Activated T-helper 1 cell treated with anti-CD3 and anti-CD28 coated beads, Interleukin-12 subunit alpha, Interleukin-12 subunit beta, Interleukin-2, Interleukin-4 antibody, amounts not matched to agents 30 ng/mL and 10 ng/mL and 1 ng/mL, durations not matched to agents 14 hours and 24 hours and 36 hours (primary cell): ENCODE measurements at regions not wholly inside any gene's neighbourhood (a gene's known extent, or its start where the extent isn't known, plus 50 kb on each side); places are given as distances from the start of the nearest gene placed in this dataset.

Experiments used
- DNase-seq: peaks from one replicate; pipeline ENCODE4 v3.0.0; 2021; ENCODE audit warnings: low spot score
- H3K27ac Mint-ChIP-seq: one replicate; pipeline ENCODE4 v1.8.0; 2021; ENCODE audit warnings: mild to moderate bottlenecking, mixed read lengths
- H3K27me3 Mint-ChIP-seq: one replicate; pipeline ENCODE4 v1.8.0; 2022; ENCODE audit warnings: mild to moderate bottlenecking, moderate library complexity, mixed read lengths; ENCODE audit not compliant: insufficient read depth
- H3K36me3 Mint-ChIP-seq: one replicate; pipeline ENCODE4 v1.8.0; 2021; ENCODE audit warnings: low read depth, mixed read lengths
- H3K4me1 Mint-ChIP-seq: one replicate; pipeline ENCODE4 v1.8.0; 2021; ENCODE audit warnings: low read depth, mixed read lengths
- H3K4me3 Mint-ChIP-seq: one replicate; pipeline ENCODE4 v1.8.0; 2021; ENCODE audit warnings: mild to moderate bottlenecking, moderate library complexity, mixed read lengths
- H3K9me3 Mint-ChIP-seq: one replicate; pipeline ENCODE4 v1.8.0; 2021; ENCODE audit warnings: mixed read lengths
- intact Hi-C: fragments of 100-400 bp; cut with micrococcal nuclease; formaldehyde crosslinking; loops from one replicate; pipeline ENCODE4 v1.15.1; 2024

GRCh38 chr2:19552270-19552669 lies 193.8 kb upstream of the OSR1 start:
- H3K9me3 Mint-ChIP-seq, result no peaks in the 10 kb centered on the region
- H3K4me3 Mint-ChIP-seq, result no peak overlapping the region
- H3K27ac Mint-ChIP-seq, result no peak overlapping the region
- intact Hi-C loops, result no loop called here
- peaks cover 2% of the 10 kb centered on the region for H3K27me3 Mint-ChIP-seq
- DNase-seq, result no peak
- no peaks in the 10 kb centered on the region for H3K4me1 Mint-ChIP-seq
- H3K36me3 Mint-ChIP-seq, result no peaks in the 10 kb centered on the region

DNA sequence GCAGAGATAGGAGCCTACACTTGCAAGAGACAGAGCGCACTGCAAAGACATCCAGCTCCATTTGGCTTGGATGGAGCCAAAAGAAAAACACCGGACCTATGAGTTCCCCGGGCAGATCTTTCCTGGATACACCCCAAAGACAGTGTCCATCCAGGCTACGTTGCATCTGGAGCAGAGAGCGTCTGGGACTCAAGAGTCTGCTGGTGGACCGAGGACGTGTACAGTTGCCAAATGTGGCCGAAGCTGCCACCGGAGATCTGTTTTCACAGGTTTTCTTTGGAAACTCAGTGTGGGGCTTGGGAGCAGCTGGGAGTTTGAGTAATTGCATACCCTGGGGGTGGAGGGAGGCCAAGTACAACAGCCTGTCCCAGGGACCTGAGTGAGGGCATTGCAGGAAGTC lies 192.3 kb upstream of the OSR1 start:
- Mint-ChIP-seq H3K27me3 (peaks cover 2% of the 10 kb centered on the region), H3K36me3 (no peaks in the 10 kb centered on the region), H3K4me3 (no peak overlapping the region), H3K27ac (no peak overlapping the region), H3K4me1 (no peaks in the 10 kb centered on the region), H3K9me3 (no peaks in the 10 kb centered on the region)
- intact Hi-C loops, result no loop called here
- no peak for DNase-seq

GRCh38 chr2:19549821-19550220 lies 191.4 kb upstream of the OSR1 start:
- Mint-ChIP-seq H3K27me3 (peaks cover 1% of the 10 kb centered on the region), H3K36me3 (no peaks in the 10 kb centered on the region), H3K4me1 (no peaks in the 10 kb centered on the region), H3K4me3 (no peak overlapping the region), H3K9me3 (no peaks in the 10 kb centered on the region), H3K27ac (no peak overlapping the region)
- no peak for DNase-seq
- intact Hi-C loops, result no loop called here

GRCh38 chr2:19548116-19548515 lies 189.7 kb upstream of the OSR1 start:
- Mint-ChIP-seq H3K9me3 (no peaks in the 10 kb centered on the region), H3K27me3 (no peaks in the 10 kb centered on the region), H3K4me1 (no peaks in the 10 kb centered on the region), H3K36me3 (no peaks in the 10 kb centered on the region), H3K27ac (no peak overlapping the region), H3K4me3 (no peak overlapping the region)
- DNase-seq, result no peak
- intact Hi-C loops, result no loop called here

GRCh38 chr2:19547321-19547720 lies 188.9 kb upstream of the OSR1 start:
- H3K36me3 Mint-ChIP-seq, result no peaks in the 10 kb centered on the region
- no peaks in the 10 kb centered on the region for H3K9me3 Mint-ChIP-seq
- H3K27me3 Mint-ChIP-seq, result no peaks in the 10 kb centered on the region
- no peak for DNase-seq
- intact Hi-C loops, result no loop called here
- no peaks in the 10 kb centered on the region for H3K4me1 Mint-ChIP-seq
- no peak overlapping the region for H3K27ac Mint-ChIP-seq
- no peak overlapping the region for H3K4me3 Mint-ChIP-seq

DNA sequence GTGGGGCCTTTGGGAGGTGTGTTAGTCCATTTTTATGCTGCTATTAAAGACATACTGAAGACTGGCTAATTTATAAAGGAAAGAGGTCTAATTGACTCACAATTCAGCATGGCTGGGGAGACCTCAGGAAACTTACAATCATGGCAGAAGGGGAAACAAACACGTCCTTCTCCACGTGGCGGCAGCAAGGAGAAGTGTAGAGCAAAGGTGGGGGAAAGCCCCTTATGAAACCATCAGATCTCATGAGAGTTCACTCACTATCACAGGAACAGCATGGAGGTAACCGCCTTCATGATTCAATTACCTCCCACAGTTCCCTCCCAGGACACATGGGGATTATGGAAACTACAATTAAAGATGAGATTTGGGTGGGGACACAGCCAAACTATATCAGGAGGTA lies 187.1 kb upstream of the OSR1 start:
- no peak for DNase-seq
- Mint-ChIP-seq H3K27ac (no peak overlapping the region), H3K9me3 (no peaks in the 10 kb centered on the region), H3K4me1 (no peaks in the 10 kb centered on the region), H3K27me3 (no peaks in the 10 kb centered on the region), H3K4me3 (no peak overlapping the region), H3K36me3 (no peaks in the 10 kb centered on the region)
- intact Hi-C loops, result no loop called here

DNA sequence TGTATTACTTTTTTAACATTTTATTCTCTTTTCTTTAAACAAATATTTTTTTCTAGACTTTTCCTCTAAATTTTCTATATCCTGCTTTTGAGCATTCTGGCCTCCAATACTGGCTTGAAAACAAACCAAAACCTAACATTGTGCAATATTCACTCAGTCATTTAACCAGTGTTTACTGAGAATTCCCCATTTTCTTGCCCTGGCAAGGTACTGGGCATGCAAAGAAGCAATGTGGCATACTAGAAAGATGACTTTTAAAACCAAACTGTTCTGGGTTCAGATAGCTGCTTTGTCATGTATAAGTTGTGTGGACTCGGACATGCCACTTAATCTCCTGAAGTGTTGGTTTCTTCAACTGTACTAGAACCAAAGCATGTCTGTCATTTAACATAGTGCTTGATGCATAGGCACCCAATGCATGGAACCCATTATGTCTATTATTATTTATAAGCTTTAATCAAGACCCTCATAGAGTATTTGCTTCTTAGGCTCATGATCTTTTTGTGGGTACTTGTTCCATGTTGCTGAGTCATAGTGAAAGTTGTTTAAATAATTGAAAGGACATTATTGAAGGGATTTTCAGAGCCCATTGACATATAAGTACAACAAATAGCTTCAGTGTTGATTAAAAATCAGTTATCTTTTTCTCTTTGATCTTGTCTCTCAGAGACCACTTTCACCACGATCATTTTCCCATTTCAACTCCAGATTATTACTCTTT lies 185.4 kb upstream of the OSR1 start:
- intact Hi-C loops, result no loop called here
- Mint-ChIP-seq H3K9me3 (no peaks in the 10 kb centered on the region), H3K27ac (no peak overlapping the region), H3K4me3 (no peak overlapping the region), H3K27me3 (no peaks in the 10 kb centered on the region), H3K4me1 (no peaks in the 10 kb centered on the region), H3K36me3 (no peaks in the 10 kb centered on the region)
- no peak for DNase-seq

DNA sequence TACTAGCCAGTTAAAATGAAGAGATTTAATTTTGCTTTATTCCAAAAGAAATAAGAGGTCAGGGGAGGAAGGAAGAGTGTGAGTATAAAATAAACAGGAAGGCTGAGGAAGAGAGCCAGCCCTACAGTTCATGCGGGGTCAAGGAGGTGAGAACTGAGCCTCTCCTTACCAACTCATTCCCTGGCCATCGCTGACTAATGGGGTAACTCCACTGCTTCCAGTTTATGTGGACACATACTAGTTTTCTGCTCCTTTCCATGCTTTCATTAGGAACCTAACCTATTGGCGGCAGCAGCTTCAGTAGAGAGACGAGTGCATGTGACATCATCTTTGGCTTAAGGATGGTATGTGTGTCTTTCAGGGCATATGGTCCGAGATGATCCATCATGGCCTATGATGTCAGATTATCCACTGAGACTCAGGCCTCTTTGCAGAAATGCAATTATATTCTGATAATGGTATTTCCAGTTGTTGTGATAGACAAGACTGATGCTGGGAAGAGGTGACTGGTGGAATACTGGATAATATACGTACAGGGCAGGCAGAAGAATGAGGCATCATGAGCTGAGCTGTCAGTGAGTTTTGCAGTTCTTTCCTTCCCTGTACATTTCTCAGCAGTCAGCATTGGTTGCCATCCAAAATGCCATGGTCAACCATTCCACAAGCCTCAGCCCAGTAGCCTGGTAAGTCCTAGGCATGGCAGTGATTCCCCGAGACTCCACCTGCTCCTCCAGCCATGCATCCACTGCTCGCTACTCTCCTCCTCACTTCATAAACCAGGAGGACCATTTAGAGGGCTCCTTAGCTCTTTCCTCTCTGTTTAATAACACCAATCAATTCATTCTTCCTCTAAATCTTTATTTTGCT lies 184.6 kb upstream of the OSR1 start:
- DNase-seq, result no peak
- no peaks in the 10 kb centered on the region for H3K36me3 Mint-ChIP-seq
- intact Hi-C loops, result no loop called here

DNA sequence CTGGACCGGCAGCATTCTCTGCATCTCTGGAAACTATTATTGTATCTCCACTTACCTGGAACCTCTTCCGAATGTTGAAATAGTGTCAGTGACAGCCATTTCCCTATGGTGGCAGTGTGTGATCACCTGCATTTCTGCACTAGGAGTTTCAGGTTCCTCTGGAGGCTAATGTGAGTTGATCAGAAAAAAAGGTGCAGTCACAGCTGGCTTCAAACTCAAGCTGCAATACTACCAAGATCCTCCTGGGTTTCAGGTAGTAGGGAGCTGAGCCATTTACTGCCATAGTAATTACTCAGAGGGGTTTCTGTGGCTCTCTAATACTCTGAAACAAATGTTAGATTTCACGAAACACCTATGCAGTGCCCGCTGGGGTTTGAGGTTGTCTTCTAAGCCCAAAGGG lies 183.5 kb upstream of the OSR1 start:
- no peak overlapping the region for H3K4me3 Mint-ChIP-seq
- H3K36me3 Mint-ChIP-seq, result no peaks in the 10 kb centered on the region
- H3K27me3 Mint-ChIP-seq, result no peaks in the 10 kb centered on the region
- intact Hi-C loops, result no loop called here
- H3K4me1 Mint-ChIP-seq, result no peaks in the 10 kb centered on the region
- DNase-seq, result no peak
- H3K27ac Mint-ChIP-seq, result no peak overlapping the region
- no peaks in the 10 kb centered on the region for H3K9me3 Mint-ChIP-seq

More for the DNA sequence above, 184.6 kb upstream of the OSR1 start:
- no peak overlapping the region for H3K4me3 Mint-ChIP-seq
- no peaks in the 10 kb centered on the region for H3K9me3 Mint-ChIP-seq
- H3K27ac Mint-ChIP-seq, result no peak overlapping the region
- H3K4me1 Mint-ChIP-seq, result no peaks in the 10 kb centered on the region
- H3K27me3 Mint-ChIP-seq, result no peaks in the 10 kb centered on the region

- H3K4me3 Mint-ChIP-seq, result no peak overlapping the region
- H3K27ac Mint-ChIP-seq, result no peak overlapping the region
Measured at GRCh38 chr2:19540739-19541525, 182.5 kb upstream of the OSR1 start.

GRCh38 chr2:19538411-19538963 lies 180.1 kb upstream of the OSR1 start:
- H3K36me3 Mint-ChIP-seq, result no peaks in the 10 kb centered on the region
- intact Hi-C loops, result no loop called here
- no peaks in the 10 kb centered on the region for H3K9me3 Mint-ChIP-seq
- H3K27ac Mint-ChIP-seq, result no peak overlapping the region
- H3K27me3 Mint-ChIP-seq, result peaks cover 4% of the 10 kb centered on the region
- H3K4me3 Mint-ChIP-seq, result no peak overlapping the region
- H3K4me1 Mint-ChIP-seq, result no peaks in the 10 kb centered on the region
- no peak for DNase-seq

More at GRCh38 chr2:19540739-19541525, 182.5 kb upstream of the OSR1 start:
- intact Hi-C loops, result no loop called here
- no peak for DNase-seq
- Mint-ChIP-seq H3K36me3 (no peaks in the 10 kb centered on the region), H3K4me1 (no peaks in the 10 kb centered on the region), H3K9me3 (no peaks in the 10 kb centered on the region), H3K27me3 (no peaks in the 10 kb centered on the region)

- H3K36me3 Mint-ChIP-seq, result no peaks in the 10 kb centered on the region
- peaks cover 4% of the 10 kb centered on the region for H3K27me3 Mint-ChIP-seq
- intact Hi-C loops, result no loop called here
- H3K4me1 Mint-ChIP-seq, result no peaks in the 10 kb centered on the region
- H3K27ac Mint-ChIP-seq, result no peak overlapping the region
- no peak overlapping the region for H3K4me3 Mint-ChIP-seq
- H3K9me3 Mint-ChIP-seq, result no peaks in the 10 kb centered on the region
- DNase-seq, result no peak
Measured at GRCh38 chr2:19536136-19536535, 177.7 kb upstream of the OSR1 start.
